ENCODE measurements at regions not wholly inside any gene's neighbourhood (a gene's known extent, or its start where the extent isn't known, plus 50 kb on each side); places are given as distances from the start of the nearest gene placed in this dataset.

- no peak overlapping the region for H3K4me3 Mint-ChIP-seq
- H3K27ac Mint-ChIP-seq: no peak overlapping the region
Observed at GRCh38 chr5:82341325-82341724, 63.2 kb upstream of the RPS23 start.

GRCh38 chr5:82340799-82341198, 62.6 kb upstream of the RPS23 start:
- H3K9me3 Mint-ChIP-seq (ENCODE audit: low read depth): no peaks in the 10 kb centered on the region
- no peak overlapping the region for H3K27ac Mint-ChIP-seq
- H3K4me1 Mint-ChIP-seq (ENCODE audit: low read depth): no peaks in the 10 kb centered on the region
- H3K27me3 Mint-ChIP-seq: peaks cover 10% of the 10 kb centered on the region
- peaks cover 2% of the 10 kb centered on the region for H3K36me3 Mint-ChIP-seq
- no peak overlapping the region for H3K4me3 Mint-ChIP-seq

More at GRCh38 chr5:82341325-82341724, 63.2 kb upstream of the RPS23 start:
- Mint-ChIP-seq H3K9me3 (ENCODE audit: low read depth) (no peaks in the 10 kb centered on the region), H3K27me3 (peaks cover 11% of the 10 kb centered on the region), H3K4me1 (ENCODE audit: low read depth) (no peaks in the 10 kb centered on the region), H3K36me3 (peaks cover 2% of the 10 kb centered on the region)

- peaks cover 8% of the 10 kb centered on the region for H3K27me3 Mint-ChIP-seq
- peaks cover under 1% of the 10 kb centered on the region for H3K36me3 Mint-ChIP-seq
- H3K27ac Mint-ChIP-seq: no peak overlapping the region
- no peaks in the 10 kb centered on the region for H3K4me1 Mint-ChIP-seq (ENCODE audit: low read depth)
- no peaks in the 10 kb centered on the region for H3K9me3 Mint-ChIP-seq (ENCODE audit: low read depth)
- H3K4me3 Mint-ChIP-seq: no peak overlapping the region
Observed at GRCh38 chr5:82339792-82340191, 61.6 kb upstream of the RPS23 start.

- no peaks in the 10 kb centered on the region for H3K9me3 Mint-ChIP-seq (ENCODE audit: low read depth)
Observed at GRCh38 chr5:82338771-82339373, 60.7 kb upstream of the RPS23 start.

GRCh38 chr5:82336959-82337351, 58.8 kb upstream of the RPS23 start:
- peaks cover 5% of the 10 kb centered on the region for H3K27me3 Mint-ChIP-seq

More at GRCh38 chr5:82338771-82339373, 60.7 kb upstream of the RPS23 start:
- H3K4me1 Mint-ChIP-seq (ENCODE audit: low read depth): no peaks in the 10 kb centered on the region
- no peak overlapping the region for H3K4me3 Mint-ChIP-seq
- H3K27me3 Mint-ChIP-seq: peaks cover 8% of the 10 kb centered on the region
- H3K27ac Mint-ChIP-seq: no peak overlapping the region
- no peaks in the 10 kb centered on the region for H3K36me3 Mint-ChIP-seq

GRCh38 chr5:82336226-82336958, 58.2 kb upstream of the RPS23 start:
- Mint-ChIP-seq H3K27me3 (peaks cover 5% of the 10 kb centered on the region), H3K27ac (no peak overlapping the region), H3K36me3 (no peaks in the 10 kb centered on the region), H3K4me1 (ENCODE audit: low read depth) (no peaks in the 10 kb centered on the region), H3K4me3 (no peak overlapping the region), H3K9me3 (ENCODE audit: low read depth) (no peaks in the 10 kb centered on the region)

More at GRCh38 chr5:82336959-82337351, 58.8 kb upstream of the RPS23 start:
- no peaks in the 10 kb centered on the region for H3K9me3 Mint-ChIP-seq (ENCODE audit: low read depth)
- H3K36me3 Mint-ChIP-seq: no peaks in the 10 kb centered on the region
- no peak overlapping the region for H3K4me3 Mint-ChIP-seq
- no peak overlapping the region for H3K27ac Mint-ChIP-seq
- no peaks in the 10 kb centered on the region for H3K4me1 Mint-ChIP-seq (ENCODE audit: low read depth)

GRCh38 chr5:82335806-82336205, 57.7 kb upstream of the RPS23 start:
- Mint-ChIP-seq H3K36me3 (no peaks in the 10 kb centered on the region), H3K9me3 (ENCODE audit: low read depth) (no peaks in the 10 kb centered on the region), H3K4me1 (ENCODE audit: low read depth) (no peaks in the 10 kb centered on the region), H3K27ac (no peak overlapping the region), H3K4me3 (no peak overlapping the region), H3K27me3 (peaks cover 5% of the 10 kb centered on the region)

GRCh38 chr5:82334856-82335255, 56.7 kb upstream of the RPS23 start:
- Mint-ChIP-seq H3K4me3 (no peak overlapping the region), H3K27ac (no peak overlapping the region), H3K27me3 (peaks cover 4% of the 10 kb centered on the region)

GRCh38 chr5:82334085-82334692, 56.0 kb upstream of the RPS23 start:
- Mint-ChIP-seq H3K9me3 (ENCODE audit: low read depth) (no peaks in the 10 kb centered on the region), H3K27ac (no peak overlapping the region), H3K4me3 (no peak overlapping the region), H3K4me1 (ENCODE audit: low read depth) (no peaks in the 10 kb centered on the region), H3K36me3 (no peaks in the 10 kb centered on the region), H3K27me3 (peaks cover 4% of the 10 kb centered on the region)

More at GRCh38 chr5:82334856-82335255, 56.7 kb upstream of the RPS23 start:
- no peaks in the 10 kb centered on the region for H3K36me3 Mint-ChIP-seq
- no peaks in the 10 kb centered on the region for H3K9me3 Mint-ChIP-seq (ENCODE audit: low read depth)
- no peaks in the 10 kb centered on the region for H3K4me1 Mint-ChIP-seq (ENCODE audit: low read depth)

- H3K36me3 Mint-ChIP-seq: no peaks in the 10 kb centered on the region
- H3K27me3 Mint-ChIP-seq: peaks cover 2% of the 10 kb centered on the region
- H3K9me3 Mint-ChIP-seq (ENCODE audit: low read depth): no peaks in the 10 kb centered on the region
- H3K4me3 Mint-ChIP-seq: no peak overlapping the region
- H3K27ac Mint-ChIP-seq: no peak overlapping the region
- no peaks in the 10 kb centered on the region for H3K4me1 Mint-ChIP-seq (ENCODE audit: low read depth)
Observed at GRCh38 chr5:82332886-82333615, 54.9 kb upstream of the RPS23 start.

GRCh38 chr5:82332064-82332855, 54.1 kb upstream of the RPS23 start:
- Mint-ChIP-seq H3K27ac (no peak overlapping the region), H3K36me3 (no peaks in the 10 kb centered on the region), H3K4me1 (ENCODE audit: low read depth) (no peaks in the 10 kb centered on the region), H3K9me3 (ENCODE audit: low read depth) (no peaks in the 10 kb centered on the region), H3K4me3 (no peak overlapping the region), H3K27me3 (peaks cover 2% of the 10 kb centered on the region)

GRCh38 chr5:82331557-82331956, 53.4 kb upstream of the RPS23 start:
- H3K36me3 Mint-ChIP-seq: no peaks in the 10 kb centered on the region
- H3K27me3 Mint-ChIP-seq: no peaks in the 10 kb centered on the region
- no peaks in the 10 kb centered on the region for H3K4me1 Mint-ChIP-seq (ENCODE audit: low read depth)
- H3K27ac Mint-ChIP-seq: no peak overlapping the region
- H3K9me3 Mint-ChIP-seq (ENCODE audit: low read depth): no peaks in the 10 kb centered on the region
- no peak overlapping the region for H3K4me3 Mint-ChIP-seq

GRCh38 chr5:82330530-82331270, 52.5 kb upstream of the RPS23 start:
- Mint-ChIP-seq H3K4me1 (ENCODE audit: low read depth) (no peaks in the 10 kb centered on the region), H3K27ac (no peak overlapping the region)

GRCh38 chr5:82329393-82329792, 51.2 kb upstream of the RPS23 start:
- H3K27ac Mint-ChIP-seq: no peak overlapping the region
- H3K4me1 Mint-ChIP-seq (ENCODE audit: low read depth): no peaks in the 10 kb centered on the region
- H3K9me3 Mint-ChIP-seq (ENCODE audit: low read depth): no peaks in the 10 kb centered on the region
- H3K27me3 Mint-ChIP-seq: no peaks in the 10 kb centered on the region
- H3K36me3 Mint-ChIP-seq: no peaks in the 10 kb centered on the region
- no peak overlapping the region for H3K4me3 Mint-ChIP-seq

More at GRCh38 chr5:82330530-82331270, 52.5 kb upstream of the RPS23 start:
- Mint-ChIP-seq H3K9me3 (ENCODE audit: low read depth) (no peaks in the 10 kb centered on the region), H3K27me3 (no peaks in the 10 kb centered on the region), H3K36me3 (no peaks in the 10 kb centered on the region), H3K4me3 (no peak overlapping the region)

All from activated naive CD8-positive, alpha-beta T cell (primary cell).